H1 (cell line): ENCODE measurements at regions not wholly inside any gene's neighbourhood (a gene's known extent, or its start where the extent isn't known, plus 50 kb on each side); places are given as distances from the start of the nearest gene placed in this dataset.

Experiments
- CTCF ChIA-PET: fragments of 300-600 bp; sonication (Branson Sonifier 250); formaldehyde crosslinking; loops from one replicate; lab custom pipeline; 2021; ENCODE audit not compliant: partially characterized antibody; lab: Charles Lee
- POLR2A ChIA-PET: fragments of 300-600 bp; sonication (Branson Sonifier 250); formaldehyde crosslinking; loops from one replicate; lab custom pipeline; 2021; ENCODE audit warnings: inconsistent platforms; ENCODE audit not compliant: partially characterized antibody; lab: Charles Lee
- DNase-seq, 2 experiments: peaks; one replicate each; pipeline versions ENCODE4 v3.0.0 to v3.0.0-alpha.2; 2010 to 2022; ENCODE audit warnings: low spot score in 2 of 2, low read depth in 1 of 2, mixed read lengths in 1 of 2
- FAIRE-seq: peaks from 2 replicates; lab custom pipeline; 2011; peaks lifted over from hg19 to GRCh38; lab: Jason Lieb, UNC
- H2AFZ ChIP-seq: 2 replicates; pipeline ENCODE4 v1.8.1; 2012; ENCODE audit warnings: low read length, inconsistent platforms
- H2AK5ac ChIP-seq: 2 replicates; pipeline ENCODE4 v1.6.1; 2013; ENCODE audit warnings: low read depth, low read length
- H2BK120ac ChIP-seq: replicated peaks from 2 replicates; pipeline ENCODE3; 2013; ENCODE audit warnings: low read depth, low read length, inconsistent platforms
- H2BK12ac ChIP-seq: 2 replicates; pipeline ENCODE4 v1.6.1; 2013; ENCODE audit warnings: low read depth, low read length
- H2BK15ac ChIP-seq: 2 replicates; pipeline ENCODE4 v1.6.1; 2013; ENCODE audit warnings: low read length
- H2BK20ac ChIP-seq: 2 replicates; pipeline ENCODE4 v1.6.1; 2013; ENCODE audit warnings: low read length
- H2BK5ac ChIP-seq: 2 replicates; pipeline ENCODE4 v1.6.1; 2013; ENCODE audit warnings: low read depth, low read length
- H3K14ac ChIP-seq: 2 replicates; pipeline ENCODE4 v1.6.1; 2013; ENCODE audit warnings: inconsistent platforms; ENCODE audit not compliant: insufficient read length
- H3K18ac ChIP-seq: 2 replicates; pipeline ENCODE4 v1.6.1; 2013; ENCODE audit warnings: low read length; ENCODE audit errors: extremely low read depth
- H3K23ac ChIP-seq: 2 replicates; pipeline ENCODE4 v1.6.1; 2013; ENCODE audit warnings: inconsistent platforms; ENCODE audit not compliant: insufficient read length
- H3K23me2 ChIP-seq: 2 replicates; pipeline ENCODE4 v1.6.1; 2013; ENCODE audit warnings: low read depth, low read length
- H3K27ac ChIP-seq: 2 replicates; pipeline ENCODE4 v1.6.1; 2011; ENCODE audit warnings: low read depth, low read length, inconsistent platforms
- H3K27me3 ChIP-seq, 4 experiments: replicated peaks in 1 of 4; 1 replicate in 1 of 4; 2 replicates in 3 of 4; pipeline versions ENCODE4 v1.6.1 to v1.8.1; 2011 to 2013; ENCODE audit warnings: low read length in 3 of 4, mild to moderate bottlenecking in 3 of 4, inconsistent platforms in 2 of 4, mixed read lengths in 2 of 4, moderate library complexity in 1 of 4; ENCODE audit not compliant: control insufficient read depth in 3 of 4, insufficient read depth in 3 of 4; ENCODE audit errors: extremely low read depth in 1 of 4
- H3K36me3 ChIP-seq, 4 experiments: 2 replicates each; pipeline versions ENCODE4 v1.6.1 to v1.8.1; 2011 to 2013; ENCODE audit warnings: mild to moderate bottlenecking in 4 of 4, low read length in 3 of 4, moderate library complexity in 2 of 4, control low read depth in 1 of 4, inconsistent platforms in 1 of 4; ENCODE audit not compliant: insufficient read depth in 4 of 4, control insufficient read depth in 2 of 4
- H3K4ac ChIP-seq: replicated peaks from 2 replicates; pipeline ENCODE3; 2013; ENCODE audit warnings: low read length, low read depth, mixed read lengths, inconsistent platforms; ENCODE audit not compliant: insufficient read length
- H3K4me1 ChIP-seq, 4 experiments: replicated peaks in 1 of 4; 1 replicate in 1 of 4; 2 replicates in 3 of 4; pipeline versions ENCODE4 v1.6.1 to v1.8.1; 2011 to 2013; ENCODE audit warnings: low read length in 3 of 4, inconsistent platforms in 2 of 4, mixed read lengths in 1 of 4; ENCODE audit not compliant: insufficient read depth in 4 of 4, control insufficient read depth in 3 of 4
- H3K4me2 ChIP-seq, 2 experiments: 2 replicates each; pipeline versions ENCODE4 v1.6.1 to v1.8.1; 2011 to 2013; ENCODE audit warnings: low read depth in 2 of 2, low read length in 2 of 2, control low read depth in 1 of 2, inconsistent platforms in 1 of 2, mild to moderate bottlenecking in 1 of 2; ENCODE audit not compliant: insufficient read depth in 1 of 2
- H3K4me3 ChIP-seq, 4 experiments: fragments of 200-600, 300-600 bp in 1 of 4; sonication (generic), shearing (Covaris generic), sonication (Bioruptor Twin) in 1 of 4; 2 replicates each; pipeline versions ENCODE4 v1.5.1 to v1.8.1; 2011 to 2016; ENCODE audit warnings: low read length in 4 of 4, low read depth in 3 of 4, control low read depth in 2 of 4, inconsistent platforms in 2 of 4, mild to moderate bottlenecking in 2 of 4, mixed read lengths in 1 of 4, moderate library complexity in 1 of 4; ENCODE audit not compliant: insufficient read depth in 2 of 4; ENCODE audit errors: extremely low read depth in 1 of 4
- H3K56ac ChIP-seq: replicated peaks from 2 replicates; pipeline ENCODE3; 2013; ENCODE audit warnings: low read depth, mild to moderate bottlenecking, mixed read lengths, low read length, inconsistent platforms; ENCODE audit not compliant: insufficient read length
- H3K79me1 ChIP-seq: 2 replicates; pipeline ENCODE4 v1.6.1; 2013; ENCODE audit warnings: low read depth, low read length, control low read depth
- H3K79me2 ChIP-seq, 2 experiments: 2 replicates each; pipeline versions ENCODE4 v1.6.1 to v1.8.1; 2012 to 2013; ENCODE audit warnings: low read length in 2 of 2, mild to moderate bottlenecking in 2 of 2, inconsistent platforms in 1 of 2; ENCODE audit not compliant: insufficient read depth in 2 of 2, control insufficient read depth in 1 of 2
- H3K9ac ChIP-seq, 4 experiments: replicated peaks in 1 of 4; 1 replicate in 1 of 4; 2 replicates in 3 of 4; pipeline versions ENCODE4 v1.6.1 to v1.8.1; 2011 to 2013; ENCODE audit warnings: low read depth in 3 of 4, low read length in 3 of 4, control low read depth in 2 of 4, mild to moderate bottlenecking in 2 of 4, moderate library complexity in 2 of 4, inconsistent platforms in 1 of 4; ENCODE audit errors: extremely low read depth in 1 of 4
- H3K9me3 ChIP-seq, 2 experiments: 2 replicates each; pipeline versions ENCODE4 v1.6.1 to v1.8.1; 2012 to 2013; ENCODE audit warnings: mild to moderate bottlenecking in 2 of 2, moderate library complexity in 2 of 2, control low read depth in 1 of 2, inconsistent platforms in 1 of 2, low read depth in 1 of 2, low read length in 1 of 2, mixed read lengths in 1 of 2; ENCODE audit not compliant: insufficient read depth in 2 of 2
- H4K20me1 ChIP-seq, 2 experiments: replicated peaks in 1 of 2; 2 replicates each; pipeline versions ENCODE3 to v1.8.1; 2011 to 2013; ENCODE audit warnings: inconsistent platforms in 2 of 2, low read length in 2 of 2, mild to moderate bottlenecking in 1 of 2; ENCODE audit not compliant: insufficient read depth in 2 of 2, control insufficient read depth in 1 of 2
- H4K5ac ChIP-seq: 2 replicates; pipeline ENCODE4 v1.6.1; 2013; ENCODE audit warnings: low read length, low read depth, mixed read lengths, inconsistent platforms; ENCODE audit not compliant: insufficient read length
- H4K8ac ChIP-seq: 2 replicates; pipeline ENCODE4 v1.8.0; 2013; ENCODE audit warnings: mild to moderate bottlenecking, moderate library complexity, low read length, inconsistent platforms; ENCODE audit not compliant: insufficient read depth; ENCODE audit errors: extremely low read depth
- H4K91ac ChIP-seq: replicated peaks from 2 replicates; pipeline ENCODE3; 2013; ENCODE audit warnings: low read length, mixed read lengths, inconsistent platforms; ENCODE audit not compliant: insufficient read length
- MAX ChIP-seq: IDR thresholded peaks from 2 replicates; pipeline ENCODE4 v1.6.1; 2012; ENCODE audit warnings: inconsistent platforms
- WGBS, 2 experiments: shearing (Covaris generic) in 1 of 2; methylation state at CpG; one replicate each; pipeline versions ENCODE4 v1.1.6 to v1.1.7; 2013 to 2015; ENCODE audit warnings: low lambda C conversion rate in 2 of 2, mixed read lengths in 2 of 2, inconsistent platforms in 1 of 2, low coverage in 1 of 2, missing lambda C conversion rate in 1 of 2; ENCODE audit not compliant: insufficient replicate concordance in 2 of 2, insufficient coverage in 1 of 2, insufficient read length in 1 of 2; ENCODE audit errors: extremely low coverage in 1 of 2, missing lambda C conversion rate in 1 of 2; 5-methylcytosine and 5-hydroxymethylcytosine counted together

GRCh38 chr18:59834267-59834666 lies 65.5 kb upstream of the PMAIP1 start:
- Histone ChIP-seq H3K4me2 (peak overlapping the region; percentile 12 to 34; a peak in 2 of 4 replicates), H2BK5ac (no peak overlapping the region), H3K23me2 (no peaks in the 10 kb centered on the region), H2AK5ac (no peak overlapping the region), H2BK15ac (no peak overlapping the region), H3K18ac (no peak overlapping the region), H3K56ac (no peak overlapping the region), H4K5ac (no peak overlapping the region), H2BK120ac (no peak overlapping the region), H3K27ac (no peak overlapping the region), H2BK20ac (no peak overlapping the region; the same call in 1 of the 2 replicates), H3K27me3 (no peaks in the 10 kb centered on the region), H4K91ac (no peak overlapping the region), H3K9ac (no peak overlapping the region), H3K79me2 (no peaks in the 10 kb centered on the region), H3K4ac (no peak overlapping the region), H3K79me1 (no peaks in the 10 kb centered on the region), H2BK12ac (no peak overlapping the region), H3K14ac (no peak overlapping the region), H4K20me1 (no peaks in the 10 kb centered on the region), H3K23ac (no peak overlapping the region), H3K4me1 (peaks cover 0 to 15% (median 7%) of the 10 kb centered on the region in 4 experiments; a peak in 5 of 7 replicates), H4K8ac (no peak overlapping the region), H3K4me3 (peak overlapping the region in 1 of 4 experiments; percentile 22; a peak in 2 of 8 replicates), H2AFZ (no peak overlapping the region), H3K36me3 (no peaks in the 10 kb centered on the region), H3K9me3 (no peaks in the 10 kb centered on the region)
- DNase-seq (no peak), FAIRE-seq (no peak)
- ChIA-PET POLR2A (interaction anchor here (6.8 kb wide), 1 partner anchor 65 kb away, joined by 69 read pairs; the partner anchor contains the start of gene PMAIP1), CTCF (interaction anchor here (1.4 to 7.1 kb wide), 4 partner anchors 11 to 203 kb away, joined by 3 to 40 read pairs (median 8); no protein-coding TSS in a partner anchor)
- WGBS, 2 experiments = 44% methylated on average over 3 of the region's 3 CpGs; no CpG with 5 or more reads in 1 of the 2 experiments
- no peak for TF ChIP-seq MAX
